K562 (cell line): ENCODE measurements at regions not wholly inside any gene's neighbourhood (a gene's known extent, or its start where the extent isn't known, plus 50 kb on each side); places are given as distances from the start of the nearest gene placed in this dataset.
A peak's percentile ranks its signal among the peaks of the same experiment; 100 is the strongest.

Experiments
- ATAC-seq: fragments of 200-7000 bp; cut with Tn5 transposase; 3 replicates; pipeline ENCODE4 v1.9.1; 2020; ENCODE audit warnings: moderate library complexity
- BruUV-seq: library from RNA; stranded (reverse); fragments of 400-500 nt; replicated peaks from 2 replicates; lab custom pipeline; 2021; lab: Mats Ljungman, UMichigan
- CTCF ChIA-PET: fragments of 300-600 bp; formaldehyde crosslinking; extraction: SDS; loops from one replicate; lab custom pipeline; 2021; ENCODE audit warnings: low intra/inter-chr PET ratio; lab: Yijun Ruan, JAX
- POLR2A ChIA-PET: fragments of 300-600, 350-650 bp; sonication (Branson Sonifier 250); formaldehyde crosslinking; extraction: SDS; loops from one replicate; lab custom pipeline; 2021; ENCODE audit warnings: antibody characterized with exemption, inconsistent platforms; lab: Yijun Ruan, JAX
- DNase-seq, 4 experiments: peaks; one replicate each; pipeline versions ENCODE4 v3.0.0 to v3.0.0-alpha.2; 2011 to 2018; ENCODE audit warnings: low spot score in 3 of 4, mixed read lengths in 3 of 4; ENCODE audit errors: extremely low read depth in 1 of 4
- FAIRE-seq: peaks from 2 replicates; lab custom pipeline; 2011; peaks lifted over from hg19 to GRCh38; lab: Jason Lieb, UNC
- H2AFZ ChIP-seq: 2 replicates; pipeline ENCODE4 v1.6.0; 2011; ENCODE audit warnings: low read depth, low read length, control low read depth, inconsistent platforms
- H3K27ac ChIP-seq: fragments of 200-600 bp; 3 replicates; pipeline ENCODE4 v1.8.0; 2011; ENCODE audit warnings: low read depth, mild to moderate bottlenecking, control low read depth, inconsistent platforms, low read length, moderate library complexity, mixed read lengths; ENCODE audit errors: extremely low read depth
- H3K27me3 ChIP-seq, 2 experiments: fragments of 300-600 bp in 1 of 2; 2 replicates in 1 of 2; 3 replicates in 1 of 2; pipeline versions ENCODE4 v1.6.0 to v1.8.0; 2011; ENCODE audit warnings: inconsistent platforms in 2 of 2, low read length in 2 of 2, mild to moderate bottlenecking in 1 of 2, mixed read lengths in 1 of 2, moderate library complexity in 1 of 2; ENCODE audit not compliant: control insufficient read depth in 2 of 2, insufficient read depth in 2 of 2
- H3K36me3 ChIP-seq: fragments of 300-600 bp; 3 replicates; pipeline ENCODE4 v1.8.0; 2011; ENCODE audit warnings: mild to moderate bottlenecking, low read length, inconsistent platforms; ENCODE audit not compliant: control insufficient read depth, insufficient read depth
- H3K4me1 ChIP-seq, 2 experiments: fragments of 200-600 bp in 1 of 2; replicated peaks in 1 of 2; 2 replicates in 1 of 2; 3 replicates in 1 of 2; pipeline versions ENCODE4 v1.5.1 to v1.8.0; 2011; ENCODE audit warnings: inconsistent platforms in 2 of 2, low read length in 2 of 2, mild to moderate bottlenecking in 1 of 2, mixed read lengths in 1 of 2, moderate library complexity in 1 of 2; ENCODE audit not compliant: control insufficient read depth in 2 of 2, insufficient read depth in 2 of 2
- H3K4me2 ChIP-seq: 2 replicates; pipeline ENCODE4 v1.6.1; 2011; ENCODE audit warnings: low read length, control low read depth, inconsistent platforms, mixed read lengths; ENCODE audit not compliant: insufficient read depth
- H3K4me3 ChIP-seq: fragments of 200-600 bp; sonication (generic), shearing (Covaris generic); 2 replicates; pipeline ENCODE4 v1.5.1; 2016; ENCODE audit warnings: control low read depth, inconsistent platforms
- H3K79me2 ChIP-seq: fragments of 200-600 bp; 3 replicates; pipeline ENCODE4 v1.8.0; 2011; ENCODE audit warnings: low read length, inconsistent platforms; ENCODE audit not compliant: control insufficient read depth, insufficient read depth
- H3K9ac ChIP-seq, 2 experiments: 2 replicates each; pipeline versions ENCODE4 v1.6.0 to v1.6.1; 2011; ENCODE audit warnings: low read depth in 2 of 2, low read length in 2 of 2, control low read depth in 1 of 2, inconsistent platforms in 1 of 2, mild to moderate bottlenecking in 1 of 2, mixed read lengths in 1 of 2; ENCODE audit not compliant: insufficient read depth in 1 of 2
- H3K9me1 ChIP-seq: one replicate; pipeline ENCODE4 v1.6.0; 2011; ENCODE audit warnings: inconsistent platforms, mild to moderate bottlenecking, low read length, moderate library complexity; ENCODE audit not compliant: control insufficient read depth, insufficient read depth
- H3K9me3 ChIP-seq: replicated peaks from 2 replicates; pipeline ENCODE4 v1.5.1; 2011; ENCODE audit warnings: low read depth, low read length, inconsistent platforms; ENCODE audit not compliant: control insufficient read depth, insufficient read depth
- H4K20me1 ChIP-seq: replicated peaks from 2 replicates; pipeline ENCODE4 v1.6.1; 2011; ENCODE audit warnings: low read length, inconsistent platforms, mixed read lengths; ENCODE audit not compliant: control insufficient read depth, insufficient read depth
- FOXK1 ChIP-seq: sonication (generic); formaldehyde crosslinking; IDR thresholded peaks from 2 replicates; pipeline ENCODE4 v1.8.0; 2022; ENCODE audit warnings: missing genetic modification reagents, mild to moderate bottlenecking, borderline replicate concordance
- NRF1 ChIP-seq, 2 experiments: fragments of 450-650 bp; IDR thresholded peaks in 1 of 2; conservative IDR thresholded peaks in 1 of 2; 2 replicates each; pipeline ENCODE4 v1.6.1; 2014; ENCODE audit warnings: mild to moderate bottlenecking in 2 of 2
- SREBF1 ChIP-seq: fragments of 150-350 bp; IDR thresholded peaks from 2 replicates; pipeline ENCODE4 v1.6.1; 2014; ENCODE audit warnings: antibody characterized with exemption, low read depth, low read length, borderline replicate concordance
- THRAP3 ChIP-seq: fragments of 450-650 bp; IDR thresholded peaks from 2 replicates; pipeline ENCODE4 v1.6.1; 2016; ENCODE audit warnings: mild to moderate bottlenecking, inconsistent platforms, borderline replicate concordance
- ZNF518B ChIP-seq: fragments of 250-450 bp; sonication (Bioruptor Pico); IDR thresholded peaks from 2 replicates; pipeline ENCODE4 v1.5.0; 2021; ENCODE audit warnings: mild to moderate bottlenecking, moderate library complexity
- WGBS: fragments of 100-300 bp; shearing (Covaris generic); methylation state at CpG from one replicate; pipeline ENCODE4 v1.1.6; 2016; ENCODE audit warnings: low coverage, mixed read lengths; ENCODE audit not compliant: insufficient coverage; ENCODE audit errors: missing lambda C conversion rate; 5-methylcytosine and 5-hydroxymethylcytosine counted together
- in situ Hi-C: fragments of 300-500 bp; cut with MboI; formaldehyde crosslinking; loops from 4 replicates; pipeline ENCODE4 v1.15.0; 2018; ENCODE audit warnings: inconsistent platforms, mixed read lengths
- intact Hi-C: fragments of 100-400 bp; cut with micrococcal nuclease; formaldehyde crosslinking; loops from 2 replicates; pipeline ENCODE4 v1.14.2; 2022
- TF ChIP-seq, protein P1 (sequence below), 2 experiments: fragments of 250-450 bp in 1 of 2; fragments of 450-650 bp in 1 of 2; sonication (Bioruptor Pico) in 1 of 2; IDR thresholded peaks; 2 replicates each; pipeline versions ENCODE4 v1.6.1 to v1.8.0; 2016 to 2021; ENCODE audit warnings: mild to moderate bottlenecking in 2 of 2, moderate library complexity in 2 of 2, missing compliant biosample characterization in 1 of 2, missing genetic modification characterization in 1 of 2

DNA sequence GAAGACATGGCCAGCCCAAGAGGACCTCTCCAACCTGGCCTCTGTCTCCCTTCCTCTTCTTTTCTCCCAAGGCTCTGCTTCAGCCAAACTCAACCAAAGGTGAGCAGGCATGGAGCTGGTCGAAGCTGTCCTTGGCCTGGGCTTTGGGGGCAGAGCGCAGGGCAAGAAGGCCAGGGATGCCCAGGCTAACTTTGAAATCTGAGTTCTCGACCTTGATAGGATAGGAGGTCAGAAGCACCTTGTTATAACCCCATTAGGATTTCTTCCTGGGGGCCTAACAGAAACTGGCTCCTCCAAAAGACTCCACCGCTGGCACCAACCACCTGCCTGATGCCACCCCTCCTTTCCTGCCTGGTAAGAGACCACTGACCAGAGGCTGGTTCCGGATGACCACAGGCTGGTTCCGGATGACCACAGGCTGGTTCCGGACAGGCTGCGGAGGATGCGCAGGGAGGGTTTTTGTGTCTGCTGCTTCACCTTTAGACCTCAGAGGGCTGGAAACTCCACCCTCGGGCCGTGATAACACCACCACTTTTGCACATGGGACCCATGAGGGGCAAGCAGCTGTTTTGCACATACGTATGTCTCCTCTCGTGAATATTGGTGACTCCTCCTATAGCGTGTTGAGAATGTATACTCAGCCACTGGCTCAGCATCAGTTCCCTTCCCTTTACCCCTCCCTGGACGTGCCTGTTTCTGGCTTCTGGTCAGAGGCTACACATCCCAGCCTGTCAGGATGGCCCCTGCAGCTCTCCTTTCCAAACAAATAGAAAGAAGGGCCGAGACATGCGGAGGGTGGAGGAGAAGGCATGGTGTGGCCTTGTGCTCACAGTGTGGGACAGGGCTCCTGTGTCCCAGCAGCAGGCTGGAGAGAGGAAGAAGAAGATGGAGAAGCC, 140.1 kb downstream of the DNAJB6 start:
- CTCF ChIA-PET: no interaction called here
- in situ Hi-C loops: no loop called here
- POLR2A ChIA-PET: interaction anchor here (0.6 kb wide), 1 partner anchor 509 kb away, joined by 3 read pairs; no protein-coding TSS in a partner anchor

GRCh38 chr7:157477550-157478212, 140.9 kb downstream of the DNAJB6 start:
- DNase-seq: no peak
- H4K20me1 ChIP-seq: 0 out of 2 replicates have a peak, but pooled peaks cover 3% of the 10 kb centered on the region

More for the DNA sequence above, 140.1 kb downstream of the DNAJB6 start:
- Histone ChIP-seq H3K79me2 (no peaks in the 10 kb centered on the region), H4K20me1 (0 out of 2 replicates have a peak, but pooled peaks cover 3% of the 10 kb centered on the region), H3K9me3 (peaks cover 7% of the 10 kb centered on the region; the same call in 1 of the 2 replicates), H3K9me1 (peaks cover 2% of the 10 kb centered on the region), H3K27me3 (peaks cover 25 to 52% of the 10 kb centered on the region in 2 experiments), H2AFZ (no peak overlapping the region), H3K36me3 (no peaks in the 10 kb centered on the region), H3K4me1 (peaks cover 0 to 5% of the 10 kb centered on the region in 2 experiments; a peak in 1 of 5 replicates), H3K27ac (no peak overlapping the region), H3K4me3 (no peak overlapping the region), H3K9ac (no peak overlapping the region), H3K4me2 (no peak overlapping the region)
- intact Hi-C loops: loop anchor here (5.0 kb wide), 1 partner anchor 1680 kb away; no protein-coding TSS in a partner anchor
- ATAC-seq: peak; percentile 12; the same call in 2 of the 3 replicates
- 5% methylated on average over 17 of the region's 17 CpGs for WGBS
- BruUV-seq: no TSS peak
- DNase-seq: no peak
- no peak for FAIRE-seq
- TF ChIP-seq NRF1 (conservative IDR thresholded peaks at IDR 0.05 in 1 of 2, IDR thresholded peaks at IDR 0.05 in 1 of 2): 0 out of 4 replicates have a peak, but pooled peaks have one; percentile 18 to 20
- no peak for TF ChIP-seq FOXK1

More at GRCh38 chr7:157477550-157478212, 140.9 kb downstream of the DNAJB6 start:
- TF ChIP-seq SREBF1: no peak
- TF ChIP-seq, protein P1, sequence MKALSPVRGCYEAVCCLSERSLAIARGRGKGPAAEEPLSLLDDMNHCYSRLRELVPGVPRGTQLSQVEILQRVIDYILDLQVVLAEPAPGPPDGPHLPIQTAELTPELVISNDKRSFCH (CRISPR knock-in tag; IDR thresholded peaks at IDR 0.05): no peak
- TF ChIP-seq, protein P1 (tag; IDR thresholded peaks at IDR 0.05): no peak
- no peak for TF ChIP-seq ZNF518B (CRISPR knock-in tag)
- TF ChIP-seq THRAP3: no peak
- H3K79me2 ChIP-seq: no peaks in the 10 kb centered on the region
- peak; percentile 45 for ATAC-seq
- peak overlapping the region in 1 of 2 experiments; percentile 9; a peak in 1 of 4 replicates for H3K9ac ChIP-seq
- no peaks in the 10 kb centered on the region for H3K36me3 ChIP-seq
- no peak overlapping the region for H3K27ac ChIP-seq
- intact Hi-C loops: loop anchor here (5.0 kb wide), 1 partner anchor 1680 kb away; no protein-coding TSS in a partner anchor
- no peak overlapping the region for H2AFZ ChIP-seq
- peaks cover 0 to 5% of the 10 kb centered on the region in 2 experiments; a peak in 1 of 5 replicates for H3K4me1 ChIP-seq
- FAIRE-seq: no peak
- H3K9me3 ChIP-seq: peaks cover 10% of the 10 kb centered on the region; the same call in 1 of the 2 replicates
- H3K9me1 ChIP-seq: peaks cover 2% of the 10 kb centered on the region
- no TSS peak for BruUV-seq
- ChIA-PET POLR2A (interaction anchor here (0.6 kb wide), 2 partner anchors 8 to 11 kb away, joined by 3 read pairs; no protein-coding TSS in a partner anchor), CTCF (no interaction called here)
- H3K27me3 ChIP-seq: peaks cover 25 to 57% of the 10 kb centered on the region in 2 experiments
- H3K4me2 ChIP-seq: peak overlapping the region; percentile 47
- 2% methylated on average over 20 of the region's 20 CpGs for WGBS
- in situ Hi-C loops: no loop called here
- no peak overlapping the region for H3K4me3 ChIP-seq
